Lower lobe of right lung (tissue), 2 donors: ENCODE measurements at regions not wholly inside any gene's neighbourhood (a gene's known extent, or its start where the extent isn't known, plus 50 kb on each side); places are given as distances from the start of the nearest gene placed in this dataset.

ENCODE experiments used
- ATAC-seq, 2 donors: fragments of 200-7000 bp; cut with Tn5 transposase; one replicate each; pipeline ENCODE4 v1.9.1; 2020 to 2022; ENCODE audit warnings: mild to moderate bottlenecking in 2 of 2, moderate library complexity in 2 of 2
- DNase-seq: peaks from one replicate; pipeline ENCODE4 v3.0.0-alpha.2; 2020
- H3K27ac ChIP-seq: fragments of 200-600 bp; one replicate; pipeline ENCODE4 v1.8.0; 2022
- H3K27me3 ChIP-seq: fragments of 200-600 bp; one replicate; pipeline ENCODE4 v1.8.0; 2022; ENCODE audit warnings: low read depth
- H3K36me3 ChIP-seq: fragments of 200-600 bp; one replicate; pipeline ENCODE4 v1.8.0; 2022; ENCODE audit warnings: mild to moderate bottlenecking
- H3K4me1 ChIP-seq: fragments of 200-600 bp; one replicate; pipeline ENCODE4 v1.8.0; 2022
- H3K4me3 ChIP-seq: fragments of 200-600 bp; one replicate; pipeline ENCODE4 v1.8.0; 2022; ENCODE audit warnings: mild to moderate bottlenecking
- H3K9me3 ChIP-seq: fragments of 200-600 bp; one replicate; pipeline ENCODE4 v1.8.0; 2022
- intact Hi-C: fragments of 100-400 bp; cut with DNase I; formaldehyde crosslinking; loops from one replicate; pipeline ENCODE4 v1.11.0; 2022
- TF ChIP-seq, protein P1 (sequence below): fragments of 200-600 bp; IDR thresholded peaks from one replicate; pipeline ENCODE4 v1.8.0; 2022; ENCODE audit warnings: antibody characterized with exemption, mild to moderate bottlenecking
- donor health status: DM: no; HTN: yes; CAD: no; lungs with severe emphysema.

- Histone ChIP-seq H3K9me3 (no peaks in the 10 kb centered on the region), H3K27me3 (no peaks in the 10 kb centered on the region), H3K36me3 (no peaks in the 10 kb centered on the region), H3K4me1 (peaks cover 9% of the 10 kb centered on the region), H3K4me3 (no peak overlapping the region), H3K27ac (no peak overlapping the region)
- intact Hi-C loops = no loop called here
- ATAC-seq (no peak), DNase-seq (no peak)
- TF ChIP-seq, protein P1, sequence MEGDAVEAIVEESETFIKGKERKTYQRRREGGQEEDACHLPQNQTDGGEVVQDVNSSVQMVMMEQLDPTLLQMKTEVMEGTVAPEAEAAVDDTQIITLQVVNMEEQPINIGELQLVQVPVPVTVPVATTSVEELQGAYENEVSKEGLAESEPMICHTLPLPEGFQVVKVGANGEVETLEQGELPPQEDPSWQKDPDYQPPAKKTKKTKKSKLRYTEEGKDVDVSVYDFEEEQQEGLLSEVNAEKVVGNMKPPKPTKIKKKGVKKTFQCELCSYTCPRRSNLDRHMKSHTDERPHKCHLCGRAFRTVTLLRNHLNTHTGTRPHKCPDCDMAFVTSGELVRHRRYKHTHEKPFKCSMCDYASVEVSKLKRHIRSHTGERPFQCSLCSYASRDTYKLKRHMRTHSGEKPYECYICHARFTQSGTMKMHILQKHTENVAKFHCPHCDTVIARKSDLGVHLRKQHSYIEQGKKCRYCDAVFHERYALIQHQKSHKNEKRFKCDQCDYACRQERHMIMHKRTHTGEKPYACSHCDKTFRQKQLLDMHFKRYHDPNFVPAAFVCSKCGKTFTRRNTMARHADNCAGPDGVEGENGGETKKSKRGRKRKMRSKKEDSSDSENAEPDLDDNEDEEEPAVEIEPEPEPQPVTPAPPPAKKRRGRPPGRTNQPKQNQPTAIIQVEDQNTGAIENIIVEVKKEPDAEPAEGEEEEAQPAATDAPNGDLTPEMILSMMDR = no peak
Measured at GRCh38 chr15:39511916-39512260, 69.0 kb upstream of the THBS1 start.

- no peak overlapping the region for H3K27ac ChIP-seq
- H3K36me3 ChIP-seq = no peaks in the 10 kb centered on the region
- no peak for DNase-seq
- H3K27me3 ChIP-seq = no peaks in the 10 kb centered on the region
- intact Hi-C loops = no loop called here
- H3K4me1 ChIP-seq = peaks cover 9% of the 10 kb centered on the region
- no peak overlapping the region for H3K4me3 ChIP-seq
- no peaks in the 10 kb centered on the region for H3K9me3 ChIP-seq
- ATAC-seq = peak in 1 of 2 donors; percentile 44
- TF ChIP-seq, protein P1 = no peak
Measured at GRCh38 chr15:39512643-39513042, 68.2 kb upstream of the THBS1 start.

GRCh38 chr15:39513936-39514335, 66.9 kb upstream of the THBS1 start:
- no peaks in the 10 kb centered on the region for H3K27me3 ChIP-seq
- H3K36me3 ChIP-seq = no peaks in the 10 kb centered on the region
- ATAC-seq (no peak), DNase-seq (no peak)
- no peaks in the 10 kb centered on the region for H3K9me3 ChIP-seq
- TF ChIP-seq, protein P1 = no peak
- H3K4me3 ChIP-seq = no peak overlapping the region
- intact Hi-C loops = no loop called here
- H3K4me1 ChIP-seq = peaks cover 9% of the 10 kb centered on the region
- H3K27ac ChIP-seq = no peak overlapping the region

- intact Hi-C loops = no loop called here
Measured at GRCh38 chr15:39514933-39515332, 65.9 kb upstream of the THBS1 start.

GRCh38 chr15:39515765-39516164, 65.1 kb upstream of the THBS1 start:
- Histone ChIP-seq H3K27me3 (no peaks in the 10 kb centered on the region), H3K27ac (no peak overlapping the region), H3K36me3 (no peaks in the 10 kb centered on the region), H3K9me3 (no peaks in the 10 kb centered on the region), H3K4me3 (no peak overlapping the region), H3K4me1 (peaks cover 9% of the 10 kb centered on the region)
- TF ChIP-seq, protein P1 = no peak
- intact Hi-C loops = no loop called here
- DNase-seq (no peak), ATAC-seq (no peak)

More at GRCh38 chr15:39514933-39515332, 65.9 kb upstream of the THBS1 start:
- DNase-seq (no peak), ATAC-seq (no peak)
- H3K4me3 ChIP-seq = no peak overlapping the region
- no peak overlapping the region for H3K27ac ChIP-seq
- H3K36me3 ChIP-seq = no peaks in the 10 kb centered on the region
- no peaks in the 10 kb centered on the region for H3K9me3 ChIP-seq
- H3K27me3 ChIP-seq = no peaks in the 10 kb centered on the region
- TF ChIP-seq, protein P1 = no peak
- peaks cover 9% of the 10 kb centered on the region for H3K4me1 ChIP-seq
